22Rv1 (cell line): ENCODE measurements at regions not wholly inside any gene's neighbourhood (a gene's known extent, or its start where the extent isn't known, plus 50 kb on each side); places are given as distances from the start of the nearest gene placed in this dataset.

Source experiments
- H3K27ac ChIP-seq: fragments of 450-650 bp; 2 replicates; pipeline ENCODE4 v1.5.1; 2017
- CTCF ChIP-seq: fragments of 450-650 bp; IDR thresholded peaks from 2 replicates; pipeline ENCODE4 v1.5.1; 2017; ENCODE audit warnings: mild to moderate bottlenecking
- ZFX ChIP-seq: fragments of 450-650 bp; IDR thresholded peaks from 2 replicates; pipeline ENCODE4 v1.6.1; 2017; ENCODE audit warnings: antibody characterized with exemption, borderline replicate concordance

DNA sequence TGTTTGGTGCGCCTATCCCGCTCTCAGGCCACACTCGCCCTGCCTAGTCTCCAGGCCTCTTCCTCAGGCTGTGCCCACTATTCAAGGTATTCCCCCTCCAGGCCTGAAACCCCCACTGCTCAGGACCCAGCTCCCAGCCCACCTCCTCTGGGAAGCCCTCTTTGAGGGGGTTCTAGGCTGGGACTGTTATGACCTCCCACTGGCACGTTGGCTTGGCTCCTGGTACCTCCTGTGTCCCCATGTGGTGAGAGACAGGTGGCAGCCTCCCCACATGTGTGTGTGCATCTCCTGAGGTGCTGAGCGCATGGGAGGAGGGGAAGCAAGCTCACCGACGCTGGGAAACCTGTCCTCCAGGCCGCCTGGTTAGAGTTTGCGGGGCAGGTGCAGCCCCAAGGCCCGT lies 82.5 kb downstream of the EDN3 start:
- no peak overlapping the region for H3K27ac ChIP-seq

GRCh38 chr20:59385038-59385437 lies 84.6 kb downstream of the EDN3 start:
- H3K27ac ChIP-seq, result no peak overlapping the region
- TF ChIP-seq CTCF, result no peak
- TF ChIP-seq ZFX, result no peak

More for the DNA sequence above, 82.5 kb downstream of the EDN3 start:
- TF ChIP-seq ZFX, result no peak
- TF ChIP-seq CTCF, result no peak

- TF ChIP-seq CTCF (no peak), ZFX (no peak)
- no peak overlapping the region for H3K27ac ChIP-seq
These were observed 85.1 kb downstream of the EDN3 start for GRCh38 chr20:59385480-59385879.

DNA sequence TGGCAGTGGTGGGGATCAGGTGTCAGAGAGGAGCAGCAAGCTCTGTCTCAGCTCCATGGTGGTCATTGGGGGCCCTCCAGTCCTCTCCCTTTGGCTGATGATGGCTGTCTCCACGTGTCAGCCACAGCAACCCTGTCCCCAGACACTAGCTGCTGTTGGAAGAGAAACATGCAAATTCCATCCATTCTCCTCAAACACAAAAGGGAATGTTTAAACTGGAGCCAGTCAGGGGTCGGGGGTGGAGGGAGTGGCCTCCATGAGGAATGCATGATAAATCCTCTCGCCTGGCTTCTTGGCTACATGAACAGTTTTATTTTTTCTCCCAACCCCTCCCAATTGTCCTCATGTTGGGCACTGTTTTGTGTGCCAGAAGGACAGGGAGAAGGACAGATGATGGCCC lies 86.4 kb downstream of the EDN3 start:
- H3K27ac ChIP-seq, result no peak overlapping the region
- TF ChIP-seq CTCF (no peak), ZFX (no peak)

GRCh38 chr20:59387891-59388290 lies 87.5 kb downstream of the EDN3 start:
- no peak overlapping the region for H3K27ac ChIP-seq
- no peak for TF ChIP-seq CTCF
- no peak for TF ChIP-seq ZFX

- TF ChIP-seq CTCF (no peak), ZFX (no peak)
These were observed 88.0 kb downstream of the EDN3 start for GRCh38 chr20:59388402-59388801.

DNA sequence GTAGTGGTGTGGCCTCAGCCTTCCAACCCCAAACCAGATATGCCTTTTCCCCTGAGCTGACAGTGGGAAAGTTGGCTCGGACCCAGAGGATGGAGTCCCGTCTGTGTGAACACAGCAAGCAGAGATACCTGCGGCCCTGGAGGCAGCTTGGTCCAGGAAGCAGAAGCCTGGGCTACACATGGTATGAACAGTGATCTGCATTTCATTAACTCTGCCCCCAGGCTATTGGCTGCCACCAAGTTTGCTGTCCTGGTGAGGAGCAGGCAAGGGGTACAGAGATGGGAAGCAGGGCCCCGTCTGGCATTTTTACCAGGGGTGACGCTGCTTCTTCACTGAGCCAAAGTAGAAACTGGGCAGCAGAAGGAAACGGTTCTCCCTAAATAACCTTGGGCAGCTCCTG lies 90.0 kb downstream of the EDN3 start:
- H3K27ac ChIP-seq, result no peak overlapping the region
- TF ChIP-seq CTCF (no peak), ZFX (no peak)

More at GRCh38 chr20:59388402-59388801, 88.0 kb downstream of the EDN3 start:
- no peak overlapping the region for H3K27ac ChIP-seq
